OCI-LY1 (cell line): ENCODE measurements at regions not wholly inside any gene's neighbourhood (a gene's known extent, or its start where the extent isn't known, plus 50 kb on each side); places are given as distances from the start of the nearest gene placed in this dataset.
"Not testable (repeated sequence)": the region's sequence is repeated elsewhere in the genome, so short reads cannot be mapped to it uniquely, and the experiment has no call there.

Experiments
- H2AFZ ChIP-seq: fragments of 200-600 bp; sonication (generic), shearing (Covaris generic); 2 replicates; pipeline ENCODE4 v1.6.0; 2014; ENCODE audit warnings: antibody characterized with exemption, mild to moderate bottlenecking, low read length
- H3F3A ChIP-seq: fragments of 200-600 bp; sonication (generic), shearing (Covaris generic); 2 replicates; pipeline ENCODE4 v1.6.0; 2014; ENCODE audit warnings: mild to moderate bottlenecking, antibody characterized with exemption, low read length, moderate library complexity; ENCODE audit not compliant: insufficient read depth
- H3K27ac ChIP-seq: fragments of 200-600 bp; sonication (generic); 2 replicates; pipeline ENCODE4 v1.5.1; 2014; ENCODE audit warnings: low read length, mixed run types, mild to moderate bottlenecking, low read depth; ENCODE audit not compliant: poor library complexity, severe bottlenecking
- H3K27me3 ChIP-seq: fragments of 200-600 bp; sonication (generic); 2 replicates; pipeline ENCODE4 v1.6.0; 2014; ENCODE audit warnings: antibody characterized with exemption, mild to moderate bottlenecking, low read length, moderate library complexity; ENCODE audit not compliant: insufficient read depth
- H3K36me3 ChIP-seq: fragments of 200-600 bp; sonication (generic); 2 replicates; pipeline ENCODE4 v1.6.1; 2014; ENCODE audit warnings: mild to moderate bottlenecking, antibody characterized with exemption, low read length, moderate library complexity, mixed read lengths; ENCODE audit not compliant: insufficient read depth
- H3K4me1 ChIP-seq: fragments of 200-600 bp; sonication (generic); 2 replicates; pipeline ENCODE4 v1.5.1; 2014; ENCODE audit warnings: mild to moderate bottlenecking, low read length, moderate library complexity; ENCODE audit not compliant: insufficient read depth, severe bottlenecking
- H3K4me2 ChIP-seq: fragments of 200-600 bp; sonication (generic), shearing (Covaris generic); 2 replicates; pipeline ENCODE4 v1.6.1; 2014; ENCODE audit warnings: low read length
- H3K4me3 ChIP-seq: fragments of 200-600 bp; sonication (generic); 2 replicates; pipeline ENCODE4 v1.5.1; 2014; ENCODE audit warnings: low read length, low read depth, mild to moderate bottlenecking, mixed read lengths; ENCODE audit not compliant: poor library complexity, severe bottlenecking
- H3K79me2 ChIP-seq: fragments of 200-600 bp; shearing (Covaris generic); 2 replicates; pipeline ENCODE4 v1.6.1; 2016; ENCODE audit warnings: mixed run types, low read length, mixed read lengths; ENCODE audit not compliant: insufficient read depth
- H3K9ac ChIP-seq: fragments of 200-600 bp; sonication (generic), shearing (Covaris generic); 2 replicates; pipeline ENCODE4 v1.6.1; 2014; ENCODE audit warnings: mild to moderate bottlenecking, low read length, mixed read lengths
- H3K9me2 ChIP-seq: fragments of 200-600 bp; sonication (generic), shearing (Covaris generic); 2 replicates; pipeline ENCODE4 v1.6.1; 2014; ENCODE audit warnings: low read depth, mild to moderate bottlenecking, low read length, mixed read lengths
- H3K9me3 ChIP-seq: fragments of 200-600 bp; shearing (Covaris generic); 2 replicates; pipeline ENCODE4 v1.6.1; 2014; ENCODE audit warnings: low read length, mixed read lengths
- H4K20me1 ChIP-seq: fragments of 200-600 bp; sonication (generic), shearing (Covaris generic); 2 replicates; pipeline ENCODE4 v1.6.0; 2016; ENCODE audit warnings: mild to moderate bottlenecking, low read length; ENCODE audit not compliant: insufficient read depth
- EZH2 ChIP-seq: fragments of 200-600 bp; sonication (generic), shearing (Covaris generic); IDR thresholded peaks from 2 replicates; pipeline ENCODE4 v1.8.0; 2017; ENCODE audit warnings: borderline replicate concordance, mixed run types, mild to moderate bottlenecking, antibody characterized with exemption, low read length, moderate library complexity, mixed read lengths
- TF ChIP-seq, protein P1 (sequence below): fragments of 200-600 bp; sonication (generic), shearing (Covaris generic); IDR thresholded peaks from 2 replicates; pipeline ENCODE4 v1.5.1; 2017; ENCODE audit warnings: mild to moderate bottlenecking, antibody characterized with exemption, low read length, moderate library complexity, mixed read lengths

GRCh38 chr18:49721981-49722380 is 91.4 kb downstream of the ACAA2 start:
- Histone ChIP-seq H4K20me1 (no peaks in the 10 kb centered on the region), H3F3A (no peaks in the 10 kb centered on the region), H3K9me2 (no peaks in the 10 kb centered on the region), H3K4me1 (no peaks in the 10 kb centered on the region), H3K9me3 (no peaks in the 10 kb centered on the region), H2AFZ (no peak overlapping the region), H3K27ac (no peak overlapping the region), H3K36me3 (no peaks in the 10 kb centered on the region), H3K9ac (no peak overlapping the region), H3K4me3 (no peak overlapping the region), H3K4me2 (no peak overlapping the region), H3K79me2 (no peaks in the 10 kb centered on the region), H3K27me3 (no peaks in the 10 kb centered on the region)
- TF ChIP-seq, protein P1, sequence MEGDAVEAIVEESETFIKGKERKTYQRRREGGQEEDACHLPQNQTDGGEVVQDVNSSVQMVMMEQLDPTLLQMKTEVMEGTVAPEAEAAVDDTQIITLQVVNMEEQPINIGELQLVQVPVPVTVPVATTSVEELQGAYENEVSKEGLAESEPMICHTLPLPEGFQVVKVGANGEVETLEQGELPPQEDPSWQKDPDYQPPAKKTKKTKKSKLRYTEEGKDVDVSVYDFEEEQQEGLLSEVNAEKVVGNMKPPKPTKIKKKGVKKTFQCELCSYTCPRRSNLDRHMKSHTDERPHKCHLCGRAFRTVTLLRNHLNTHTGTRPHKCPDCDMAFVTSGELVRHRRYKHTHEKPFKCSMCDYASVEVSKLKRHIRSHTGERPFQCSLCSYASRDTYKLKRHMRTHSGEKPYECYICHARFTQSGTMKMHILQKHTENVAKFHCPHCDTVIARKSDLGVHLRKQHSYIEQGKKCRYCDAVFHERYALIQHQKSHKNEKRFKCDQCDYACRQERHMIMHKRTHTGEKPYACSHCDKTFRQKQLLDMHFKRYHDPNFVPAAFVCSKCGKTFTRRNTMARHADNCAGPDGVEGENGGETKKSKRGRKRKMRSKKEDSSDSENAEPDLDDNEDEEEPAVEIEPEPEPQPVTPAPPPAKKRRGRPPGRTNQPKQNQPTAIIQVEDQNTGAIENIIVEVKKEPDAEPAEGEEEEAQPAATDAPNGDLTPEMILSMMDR = no peak
- TF ChIP-seq EZH2 = no peak

DNA sequence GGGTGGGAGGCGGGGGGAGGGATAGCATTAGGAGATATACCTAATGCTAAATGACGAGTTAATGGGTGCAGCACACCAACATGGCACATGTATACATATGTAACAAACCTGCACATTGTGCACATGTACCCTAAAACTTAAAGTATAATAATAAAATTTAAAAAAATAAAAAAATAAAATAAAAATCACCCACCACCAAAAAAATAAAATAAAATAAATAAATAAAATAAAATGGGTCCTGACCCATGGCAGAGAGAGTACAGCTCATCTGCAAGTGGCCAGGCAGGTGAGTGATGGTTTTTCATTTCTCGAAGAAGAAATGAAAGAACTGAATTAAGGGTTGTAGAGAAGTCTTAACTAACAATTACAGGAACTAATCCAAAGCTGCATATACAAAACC is 92.4 kb downstream of the ACAA2 start:
- H3K79me2 ChIP-seq, H3K36me3 ChIP-seq, H3K27ac ChIP-seq, H3K9me3 ChIP-seq, H3K27me3 ChIP-seq, H3F3A ChIP-seq, H3K4me3 ChIP-seq, H3K9me2 ChIP-seq, H2AFZ ChIP-seq, H3K9ac ChIP-seq, H4K20me1 ChIP-seq, H3K4me2 ChIP-seq, H3K4me1 ChIP-seq: not testable (repeated sequence)

DNA sequence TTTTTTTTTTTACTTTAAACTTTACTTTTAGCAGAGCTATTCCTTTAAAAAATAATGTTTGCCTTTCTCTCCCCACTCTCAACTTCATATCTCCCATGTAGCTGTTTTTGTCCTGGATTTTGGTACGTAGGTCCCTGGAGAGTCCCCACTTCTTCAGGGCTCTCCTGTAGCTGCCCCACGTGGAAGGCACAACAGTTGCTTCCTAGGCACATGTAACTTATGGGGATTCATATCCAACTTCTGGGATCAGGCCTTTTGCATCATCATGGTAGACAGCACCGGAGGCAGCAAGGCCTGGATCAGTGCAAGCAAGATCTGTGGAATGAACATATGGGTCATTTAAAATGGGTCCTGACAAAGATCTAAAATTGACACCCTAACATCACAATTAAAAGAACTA is 95.7 kb downstream of the ACAA2 start:
- Histone ChIP-seq H4K20me1 (no peaks in the 10 kb centered on the region), H3K36me3 (no peaks in the 10 kb centered on the region), H3K9me3 (no peaks in the 10 kb centered on the region), H3K9ac (no peak overlapping the region), H3K4me3 (no peak overlapping the region), H3F3A (no peaks in the 10 kb centered on the region), H3K27me3 (no peaks in the 10 kb centered on the region), H3K4me2 (no peak overlapping the region), H3K4me1 (no peaks in the 10 kb centered on the region), H2AFZ (no peak overlapping the region), H3K9me2 (no peaks in the 10 kb centered on the region), H3K27ac (no peak overlapping the region), H3K79me2 (no peaks in the 10 kb centered on the region)
- TF ChIP-seq, protein P1 = no peak
- TF ChIP-seq EZH2 = no peak

DNA sequence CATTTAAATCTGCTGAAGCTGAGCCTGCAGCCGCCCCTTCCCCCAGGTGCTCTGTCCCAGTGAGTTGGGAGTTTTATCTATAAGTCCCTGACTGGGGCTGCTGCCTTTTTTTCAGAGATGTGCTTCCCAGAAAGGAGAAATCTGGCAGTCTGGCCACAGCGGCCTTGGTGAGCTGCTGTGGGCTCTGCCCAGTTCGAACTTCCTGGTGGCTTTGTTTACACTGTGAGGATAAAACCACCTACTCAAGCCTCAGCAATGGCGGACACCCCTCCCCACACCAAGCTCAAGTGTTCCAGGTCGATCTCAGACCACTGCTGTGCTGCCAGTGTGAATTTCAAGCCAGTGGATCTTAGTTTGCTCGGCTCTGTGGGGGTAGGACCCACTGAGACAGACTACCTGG is 97.3 kb downstream of the ACAA2 start:
- no peak overlapping the region for H2AFZ ChIP-seq
- H3K27ac ChIP-seq = no peak overlapping the region

More for the DNA sequence above, 97.3 kb downstream of the ACAA2 start:
- Histone ChIP-seq H3K4me2 (no peak overlapping the region), H3K9me3 (no peaks in the 10 kb centered on the region), H3K9me2 (no peaks in the 10 kb centered on the region), H3K36me3 (no peaks in the 10 kb centered on the region), H3F3A (no peaks in the 10 kb centered on the region), H3K9ac (no peak overlapping the region), H3K27me3 (no peaks in the 10 kb centered on the region), H3K4me1 (no peaks in the 10 kb centered on the region), H4K20me1 (no peaks in the 10 kb centered on the region), H3K4me3 (no peak overlapping the region), H3K79me2 (no peaks in the 10 kb centered on the region)
- TF ChIP-seq, protein P1 = no peak
- TF ChIP-seq EZH2 = no peak
